GM19467 (cell line): ENCODE measurements at regions not wholly inside any gene's neighbourhood (a gene's known extent, or its start where the extent isn't known, plus 50 kb on each side); places are given as distances from the start of the nearest gene placed in this dataset.
"Not testable (repeated sequence)": the region's sequence is repeated elsewhere in the genome, so short reads cannot be mapped to it uniquely, and the experiment has no call there.

Source experiments
- ATAC-seq: cut with Tn5 transposase; IDR thresholded peaks from one replicate; pipeline ENCODE4 v1.9.1; 2021; ENCODE audit warnings: mild to moderate bottlenecking, moderate library complexity; ENCODE audit not compliant: unreplicated experiment

- no peak for ATAC-seq
These were observed 148.4 kb upstream of the CLINT1 start for GRCh38 chr5:158007336-158007735.

- ATAC-seq: no peak
These were observed 140.8 kb upstream of the CLINT1 start for GRCh38 chr5:157999696-158000095.

- no peak for ATAC-seq
These were observed 139.1 kb upstream of the CLINT1 start for GRCh38 chr5:157997991-157998504.

- ATAC-seq: peak; percentile 77
These were observed 136.1 kb upstream of the CLINT1 start for GRCh38 chr5:157994906-157995519.

GRCh38 chr5:157993986-157994691 lies 135.2 kb upstream of the CLINT1 start:
- no peak for ATAC-seq

GRCh38 chr5:157993201-157993600 lies 134.3 kb upstream of the CLINT1 start:
- no peak for ATAC-seq

- no peak for ATAC-seq
These were observed 131.7 kb upstream of the CLINT1 start for GRCh38 chr5:157990583-157991181.

- ATAC-seq: no peak
These were observed 130.4 kb upstream of the CLINT1 start for GRCh38 chr5:157989296-157989695.

GRCh38 chr5:157987259-157987658 lies 128.3 kb upstream of the CLINT1 start:
- ATAC-seq: no peak

- no peak for ATAC-seq
These were observed 127.6 kb upstream of the CLINT1 start for GRCh38 chr5:157986431-157986990.

- no peak for ATAC-seq
These were observed 125.7 kb upstream of the CLINT1 start for GRCh38 chr5:157984611-157985010.

GRCh38 chr5:157983906-157984551 lies 125.1 kb upstream of the CLINT1 start:
- ATAC-seq: no peak

- no peak for ATAC-seq
These were observed 119.1 kb upstream of the CLINT1 start for GRCh38 chr5:157978061-157978460.

GRCh38 chr5:157976429-157976828 lies 117.5 kb upstream of the CLINT1 start:
- no peak for ATAC-seq

- no peak for ATAC-seq
These were observed 113.6 kb upstream of the CLINT1 start for GRCh38 chr5:157972579-157972978.

- ATAC-seq: no peak
These were observed 112.7 kb upstream of the CLINT1 start for GRCh38 chr5:157971571-157972216.

GRCh38 chr5:157968570-157968969 lies 109.6 kb upstream of the CLINT1 start:
- ATAC-seq: not testable (repeated sequence)

GRCh38 chr5:157965989-157966388 lies 107.0 kb upstream of the CLINT1 start:
- no peak for ATAC-seq

- ATAC-seq: no peak
These were observed 106.2 kb upstream of the CLINT1 start for GRCh38 chr5:157965040-157965678.

- ATAC-seq: no peak
These were observed 104.8 kb upstream of the CLINT1 start for GRCh38 chr5:157963761-157964160.
